DOHH2 (cell line): ENCODE measurements at regions not wholly inside any gene's neighbourhood (a gene's known extent, or its start where the extent isn't known, plus 50 kb on each side); places are given as distances from the start of the nearest gene placed in this dataset.

Experiments used
- H3F3A ChIP-seq: fragments of 200-600 bp; sonication (generic), shearing (Covaris generic); 2 replicates; pipeline ENCODE4 v1.6.0; 2016; ENCODE audit warnings: antibody characterized with exemption, mild to moderate bottlenecking; ENCODE audit not compliant: control insufficient read depth, insufficient read depth
- H3K27ac ChIP-seq: fragments of 200-600 bp; sonication (generic); 2 replicates; pipeline ENCODE4 v1.5.1; 2014; ENCODE audit warnings: low read depth, mild to moderate bottlenecking, low read length, moderate library complexity
- H3K27me3 ChIP-seq: fragments of 200-600 bp; sonication (generic); 2 replicates; pipeline ENCODE4 v1.6.1; 2014; ENCODE audit warnings: mild to moderate bottlenecking, low read length, mixed read lengths; ENCODE audit not compliant: control insufficient read depth
- H3K36me3 ChIP-seq: fragments of 200-600 bp; sonication (generic); 2 replicates; pipeline ENCODE4 v1.6.1; 2014; ENCODE audit warnings: mild to moderate bottlenecking, low read length, moderate library complexity, mixed read lengths; ENCODE audit not compliant: control insufficient read depth
- H3K4me1 ChIP-seq: fragments of 200-600 bp; sonication (generic); 2 replicates; pipeline ENCODE4 v1.6.1; 2014; ENCODE audit warnings: mild to moderate bottlenecking, low read length, mixed read lengths; ENCODE audit not compliant: control insufficient read depth
- H3K4me2 ChIP-seq: fragments of 200-600 bp; sonication (generic); 2 replicates; pipeline ENCODE4 v1.6.0; 2014; ENCODE audit warnings: mild to moderate bottlenecking, low read length, moderate library complexity
- H3K4me3 ChIP-seq: fragments of 200-600 bp; sonication (generic); 2 replicates; pipeline ENCODE4 v1.5.1; 2014; ENCODE audit warnings: mild to moderate bottlenecking, low read length, mixed read lengths
- H3K79me2 ChIP-seq: fragments of 200-600 bp; sonication (generic); 2 replicates; pipeline ENCODE4 v1.6.1; 2014; ENCODE audit warnings: mild to moderate bottlenecking, low read length, mixed read lengths; ENCODE audit not compliant: control insufficient read depth
- H3K9me2 ChIP-seq: fragments of 200-600 bp; sonication (generic); replicated peaks from 2 replicates; pipeline ENCODE4 v1.6.1; 2014; ENCODE audit warnings: mild to moderate bottlenecking, low read length, mixed read lengths; ENCODE audit not compliant: control insufficient read depth
- H3K9me3 ChIP-seq: fragments of 200-600 bp; sonication (generic); 2 replicates; pipeline ENCODE4 v1.6.1; 2014; ENCODE audit warnings: antibody characterized with exemption, low read length, mixed read lengths; ENCODE audit not compliant: control insufficient read depth, insufficient read depth
- H4K20me1 ChIP-seq: fragments of 200-600 bp; sonication (generic); 2 replicates; pipeline ENCODE4 v1.6.0; 2014; ENCODE audit warnings: low read depth, mild to moderate bottlenecking, antibody characterized with exemption, low read length, moderate library complexity; ENCODE audit not compliant: control insufficient read depth, insufficient read depth
- EZH2phosphoT487 ChIP-seq: fragments of 200-600 bp; sonication (generic); IDR thresholded peaks from 2 replicates; pipeline ENCODE4 v1.6.1; 2017; ENCODE audit warnings: borderline replicate concordance, mild to moderate bottlenecking, antibody characterized with exemption, low read length, moderate library complexity, mixed read lengths
- TF ChIP-seq, protein P1 (sequence below): fragments of 200-600 bp; sonication (generic); IDR thresholded peaks from one replicate; pipeline ENCODE4 v1.5.1; 2014; ENCODE audit warnings: antibody characterized with exemption, mild to moderate bottlenecking, low read depth, low read length; ENCODE audit not compliant: poor library complexity, severe bottlenecking

DNA sequence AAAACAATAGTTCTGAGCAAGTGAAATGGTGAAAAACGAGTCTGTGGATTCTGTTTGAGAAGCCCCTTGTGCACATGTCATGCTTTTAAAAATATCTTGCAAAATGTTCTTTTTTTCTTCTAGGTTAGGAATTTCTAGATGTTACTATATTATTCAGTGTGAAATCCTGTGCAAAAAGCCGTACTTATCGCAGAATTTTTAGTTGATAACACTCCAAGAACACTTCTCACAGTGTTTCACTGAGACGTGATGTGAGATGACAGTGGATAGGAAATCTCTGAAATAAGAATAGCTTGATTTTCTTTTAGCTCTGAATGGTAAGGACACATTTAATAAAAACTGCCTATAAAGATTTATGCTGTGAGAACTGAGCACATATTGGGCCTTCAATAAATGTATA lies 234.5 kb downstream of the SNAPC1 start:
- Histone ChIP-seq H3K9me2 (no peaks in the 10 kb centered on the region), H3K79me2 (no peaks in the 10 kb centered on the region), H3K36me3 (no peaks in the 10 kb centered on the region), H3F3A (no peaks in the 10 kb centered on the region), H3K27ac (no peak overlapping the region), H3K4me1 (no peaks in the 10 kb centered on the region), H3K9me3 (no peaks in the 10 kb centered on the region), H3K4me2 (no peak overlapping the region), H4K20me1 (no peaks in the 10 kb centered on the region), H3K27me3 (no peaks in the 10 kb centered on the region), H3K4me3 (no peak overlapping the region)
- no peak for TF ChIP-seq EZH2phosphoT487
- TF ChIP-seq, protein P1, sequence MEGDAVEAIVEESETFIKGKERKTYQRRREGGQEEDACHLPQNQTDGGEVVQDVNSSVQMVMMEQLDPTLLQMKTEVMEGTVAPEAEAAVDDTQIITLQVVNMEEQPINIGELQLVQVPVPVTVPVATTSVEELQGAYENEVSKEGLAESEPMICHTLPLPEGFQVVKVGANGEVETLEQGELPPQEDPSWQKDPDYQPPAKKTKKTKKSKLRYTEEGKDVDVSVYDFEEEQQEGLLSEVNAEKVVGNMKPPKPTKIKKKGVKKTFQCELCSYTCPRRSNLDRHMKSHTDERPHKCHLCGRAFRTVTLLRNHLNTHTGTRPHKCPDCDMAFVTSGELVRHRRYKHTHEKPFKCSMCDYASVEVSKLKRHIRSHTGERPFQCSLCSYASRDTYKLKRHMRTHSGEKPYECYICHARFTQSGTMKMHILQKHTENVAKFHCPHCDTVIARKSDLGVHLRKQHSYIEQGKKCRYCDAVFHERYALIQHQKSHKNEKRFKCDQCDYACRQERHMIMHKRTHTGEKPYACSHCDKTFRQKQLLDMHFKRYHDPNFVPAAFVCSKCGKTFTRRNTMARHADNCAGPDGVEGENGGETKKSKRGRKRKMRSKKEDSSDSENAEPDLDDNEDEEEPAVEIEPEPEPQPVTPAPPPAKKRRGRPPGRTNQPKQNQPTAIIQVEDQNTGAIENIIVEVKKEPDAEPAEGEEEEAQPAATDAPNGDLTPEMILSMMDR = no peak

DNA sequence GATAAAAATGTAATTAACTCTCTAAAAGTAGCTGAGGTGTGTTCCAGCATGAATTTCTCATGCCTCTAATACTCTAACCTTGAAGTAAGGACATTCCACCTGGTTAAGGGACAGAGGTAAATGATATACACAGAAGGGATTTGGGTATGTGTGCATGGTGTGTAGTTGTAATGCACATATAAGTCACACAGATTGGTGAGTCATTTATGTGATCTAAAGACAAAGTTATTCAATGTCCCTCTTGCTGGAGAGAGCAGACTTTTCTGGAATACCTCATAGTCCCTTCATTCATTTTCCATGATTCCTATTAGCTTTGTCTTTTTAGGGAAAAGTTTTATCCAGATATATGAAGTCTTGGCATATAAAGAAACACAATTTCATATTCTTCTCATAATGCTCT lies 234.9 kb downstream of the SNAPC1 start:
- Histone ChIP-seq H3K4me3 (no peak overlapping the region), H3K9me2 (no peaks in the 10 kb centered on the region), H3K79me2 (no peaks in the 10 kb centered on the region), H3F3A (no peaks in the 10 kb centered on the region), H4K20me1 (no peaks in the 10 kb centered on the region), H3K36me3 (no peaks in the 10 kb centered on the region), H3K27me3 (no peaks in the 10 kb centered on the region), H3K4me2 (no peak overlapping the region), H3K27ac (no peak overlapping the region), H3K4me1 (no peaks in the 10 kb centered on the region), H3K9me3 (no peaks in the 10 kb centered on the region)
- TF ChIP-seq, protein P1 = no peak
- TF ChIP-seq EZH2phosphoT487 = no peak

DNA sequence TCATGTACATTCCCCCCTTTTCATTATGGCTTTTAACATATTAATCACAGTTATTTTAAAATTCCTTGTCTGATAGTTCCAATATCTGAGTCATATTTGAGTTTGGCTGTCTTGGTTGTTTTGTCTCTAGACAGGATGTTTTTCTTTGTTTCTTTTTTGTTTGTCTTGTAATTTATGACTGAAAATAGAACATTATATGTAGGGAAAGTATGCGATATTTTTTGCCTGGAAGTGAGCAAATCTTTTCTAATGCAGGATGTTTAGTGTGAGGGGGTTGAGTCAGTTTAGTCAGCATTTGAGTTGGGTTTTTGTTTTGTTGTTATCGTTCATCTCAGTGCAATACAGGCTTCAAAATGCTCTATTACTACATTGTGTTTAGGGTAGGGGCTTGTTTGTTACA lies 239.7 kb downstream of the SNAPC1 start:
- TF ChIP-seq, protein P1 = no peak
- no peak for TF ChIP-seq EZH2phosphoT487
- H4K20me1 ChIP-seq = no peaks in the 10 kb centered on the region

DNA sequence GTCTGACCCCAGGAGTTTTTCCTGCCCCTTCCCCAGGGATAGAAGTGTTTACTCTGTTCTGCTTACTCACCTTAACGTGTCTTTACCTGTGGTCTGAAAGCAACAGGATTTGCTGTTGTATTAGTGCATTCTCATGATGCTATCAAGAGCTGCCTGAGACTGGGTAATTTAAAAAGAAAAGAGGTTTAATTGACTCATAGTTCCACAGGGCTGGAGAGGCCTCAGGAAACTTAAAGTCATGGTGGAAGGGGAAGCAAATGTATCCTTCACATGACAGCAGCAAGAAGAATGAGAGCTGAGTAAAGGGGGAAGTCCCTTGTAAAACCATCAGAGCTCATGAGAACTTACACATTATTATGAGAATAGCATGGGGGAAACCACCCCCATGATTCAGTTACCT lies 240.4 kb downstream of the SNAPC1 start:
- TF ChIP-seq, protein P1 = no peak
- TF ChIP-seq EZH2phosphoT487 = no peak
- no peaks in the 10 kb centered on the region for H4K20me1 ChIP-seq
- H3K9me3 ChIP-seq = no peaks in the 10 kb centered on the region
- no peaks in the 10 kb centered on the region for H3K79me2 ChIP-seq
- H3K27me3 ChIP-seq = no peaks in the 10 kb centered on the region
- no peak overlapping the region for H3K4me3 ChIP-seq
- H3F3A ChIP-seq = no peaks in the 10 kb centered on the region
- H3K36me3 ChIP-seq = no peaks in the 10 kb centered on the region
- H3K9me2 ChIP-seq = no peaks in the 10 kb centered on the region
- H3K27ac ChIP-seq = no peak overlapping the region
- no peaks in the 10 kb centered on the region for H3K4me1 ChIP-seq
- no peak overlapping the region for H3K4me2 ChIP-seq

More for the DNA sequence above, 239.7 kb downstream of the SNAPC1 start:
- no peaks in the 10 kb centered on the region for H3F3A ChIP-seq
- H3K27me3 ChIP-seq = no peaks in the 10 kb centered on the region
- no peak overlapping the region for H3K4me3 ChIP-seq
- H3K27ac ChIP-seq = no peak overlapping the region
- H3K9me3 ChIP-seq = no peaks in the 10 kb centered on the region
- H3K79me2 ChIP-seq = no peaks in the 10 kb centered on the region
- H3K36me3 ChIP-seq = no peaks in the 10 kb centered on the region
- no peaks in the 10 kb centered on the region for H3K4me1 ChIP-seq
- no peaks in the 10 kb centered on the region for H3K9me2 ChIP-seq
- H3K4me2 ChIP-seq = no peak overlapping the region
